ENCODE measurements at regions not wholly inside any gene's neighbourhood (a gene's known extent, or its start where the extent isn't known, plus 50 kb on each side); places are given as distances from the start of the nearest gene placed in this dataset.

DNA sequence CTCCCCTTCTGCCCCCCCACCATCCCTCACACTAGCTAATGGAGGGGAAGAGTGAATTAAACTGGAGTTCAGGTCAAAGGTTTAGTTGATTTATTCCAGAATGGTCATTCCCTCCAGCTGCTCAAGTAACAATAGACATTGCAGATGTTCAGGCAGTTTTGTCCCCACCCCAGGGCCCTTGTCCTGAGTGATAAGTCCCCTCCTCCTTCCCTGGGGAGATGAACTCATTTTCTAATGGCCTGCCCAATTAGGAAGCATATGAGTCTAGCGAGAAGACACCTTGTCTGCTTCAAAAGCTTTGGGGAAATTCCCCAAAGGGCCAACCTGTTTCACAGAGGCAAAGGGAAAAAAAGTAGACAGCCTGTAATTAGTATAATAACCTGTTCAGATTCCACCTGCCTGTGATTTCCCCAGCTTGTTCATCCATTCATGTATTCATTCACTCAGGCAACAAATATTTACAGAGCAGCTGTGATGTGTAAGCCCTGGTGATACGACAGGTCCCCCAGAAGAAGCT, 165.3 kb downstream of the SHQ1 start:
- no peaks in the 10 kb centered on the region for H3K36me3 ChIP-seq
- no peak for DNase-seq
- TF ChIP-seq, protein P1, sequence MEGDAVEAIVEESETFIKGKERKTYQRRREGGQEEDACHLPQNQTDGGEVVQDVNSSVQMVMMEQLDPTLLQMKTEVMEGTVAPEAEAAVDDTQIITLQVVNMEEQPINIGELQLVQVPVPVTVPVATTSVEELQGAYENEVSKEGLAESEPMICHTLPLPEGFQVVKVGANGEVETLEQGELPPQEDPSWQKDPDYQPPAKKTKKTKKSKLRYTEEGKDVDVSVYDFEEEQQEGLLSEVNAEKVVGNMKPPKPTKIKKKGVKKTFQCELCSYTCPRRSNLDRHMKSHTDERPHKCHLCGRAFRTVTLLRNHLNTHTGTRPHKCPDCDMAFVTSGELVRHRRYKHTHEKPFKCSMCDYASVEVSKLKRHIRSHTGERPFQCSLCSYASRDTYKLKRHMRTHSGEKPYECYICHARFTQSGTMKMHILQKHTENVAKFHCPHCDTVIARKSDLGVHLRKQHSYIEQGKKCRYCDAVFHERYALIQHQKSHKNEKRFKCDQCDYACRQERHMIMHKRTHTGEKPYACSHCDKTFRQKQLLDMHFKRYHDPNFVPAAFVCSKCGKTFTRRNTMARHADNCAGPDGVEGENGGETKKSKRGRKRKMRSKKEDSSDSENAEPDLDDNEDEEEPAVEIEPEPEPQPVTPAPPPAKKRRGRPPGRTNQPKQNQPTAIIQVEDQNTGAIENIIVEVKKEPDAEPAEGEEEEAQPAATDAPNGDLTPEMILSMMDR (IDR thresholded peaks at IDR 0.05; ENCODE audit: low read depth, low read length): no peak
- no peaks in the 10 kb centered on the region for H3K27me3 ChIP-seq
- H3K9me3 ChIP-seq: no peaks in the 10 kb centered on the region
- no peaks in the 10 kb centered on the region for H3K4me1 ChIP-seq
- no peak overlapping the region for H3K4me3 ChIP-seq (ENCODE audit: low read depth, low read length)

DNA sequence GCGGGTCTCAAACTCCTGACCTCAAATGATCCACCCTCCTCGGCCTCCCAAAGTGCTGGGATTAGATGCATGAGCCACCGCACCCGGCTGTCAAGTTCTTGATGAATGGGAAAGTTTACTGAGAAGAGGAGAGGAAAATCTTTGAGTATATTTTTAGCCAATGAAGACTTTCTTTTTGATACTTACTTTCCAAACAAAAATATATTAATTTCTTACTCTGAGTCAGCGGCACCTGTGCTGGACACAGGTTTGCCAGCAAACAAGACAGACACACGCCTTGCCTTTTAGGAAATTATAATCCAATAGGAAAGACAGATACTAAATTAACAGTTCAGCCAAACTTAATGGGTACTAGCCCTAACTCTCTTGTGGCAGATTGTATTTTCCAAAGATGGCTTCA, 166.6 kb downstream of the SHQ1 start:
- TF ChIP-seq, protein P1 (IDR thresholded peaks at IDR 0.05; ENCODE audit: low read depth, low read length): no peak
- no peak for DNase-seq
- no peaks in the 10 kb centered on the region; the same call in 1 of the 2 replicates for H3K9me3 ChIP-seq
- H3K27me3 ChIP-seq: no peaks in the 10 kb centered on the region
- no peaks in the 10 kb centered on the region for H3K36me3 ChIP-seq
- no peak overlapping the region for H3K4me3 ChIP-seq (ENCODE audit: low read depth, low read length)
- H3K4me1 ChIP-seq: no peaks in the 10 kb centered on the region

DNA sequence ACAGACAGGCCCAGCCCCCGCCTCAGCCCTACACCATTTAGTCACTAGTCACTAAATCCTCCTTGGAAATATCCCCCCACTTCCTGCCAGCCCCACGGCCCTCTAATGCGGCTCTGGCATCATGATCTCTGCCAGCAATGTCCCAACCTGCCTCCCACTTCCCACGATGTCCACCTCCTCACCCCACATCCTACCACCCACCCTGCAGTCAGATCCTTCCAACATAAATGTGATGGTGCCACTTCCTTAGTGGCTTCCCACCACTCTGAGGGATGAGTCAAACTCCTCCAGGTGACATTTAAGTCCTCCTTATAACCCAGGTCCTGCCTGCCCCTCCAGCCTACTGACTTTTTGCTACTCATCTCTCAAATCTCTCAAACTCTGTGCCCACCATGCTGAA, 167.5 kb downstream of the SHQ1 start:
- H3K9me3 ChIP-seq: no peaks in the 10 kb centered on the region; the same call in 1 of the 2 replicates

DNA sequence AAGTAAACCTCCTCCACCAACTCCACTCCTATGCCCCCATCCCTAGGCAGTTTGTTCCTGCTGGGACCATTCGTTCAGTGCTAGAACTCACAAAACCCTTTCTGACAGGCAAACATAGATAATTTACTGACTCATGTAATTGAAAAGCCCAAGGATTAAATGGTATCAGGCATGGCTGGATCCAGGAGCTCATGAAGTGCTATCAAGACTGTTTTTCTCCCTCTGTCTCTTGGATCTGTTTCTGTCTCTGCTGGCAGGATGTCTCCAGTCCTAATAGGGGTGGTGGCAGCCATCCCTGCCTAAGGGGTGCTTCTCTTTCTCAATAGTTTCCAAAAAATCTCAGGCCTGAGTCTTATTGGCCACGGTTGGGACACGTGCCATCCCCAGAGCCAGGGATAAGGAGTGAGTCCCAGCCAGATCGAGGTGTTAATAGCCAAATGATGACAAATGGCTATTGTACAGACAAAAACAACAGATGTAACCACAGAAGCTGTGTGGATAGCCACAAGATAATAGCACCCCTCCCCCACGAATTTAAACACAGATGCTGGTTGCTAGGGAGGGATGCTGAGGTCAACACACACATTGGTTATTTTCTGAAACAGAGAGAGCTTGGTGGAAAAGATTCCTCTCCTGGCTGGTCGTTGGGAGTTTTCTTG, 168.6 kb downstream of the SHQ1 start:
- TF ChIP-seq, protein P1 (IDR thresholded peaks at IDR 0.05; ENCODE audit: low read depth, low read length): no peak
- H3K27me3 ChIP-seq: no peaks in the 10 kb centered on the region
- DNase-seq: no peak
- H3K4me3 ChIP-seq (ENCODE audit: low read depth, low read length): no peak overlapping the region
- H3K36me3 ChIP-seq: no peaks in the 10 kb centered on the region
- no peaks in the 10 kb centered on the region; the same call in 1 of the 2 replicates for H3K9me3 ChIP-seq
- H3K4me1 ChIP-seq: no peaks in the 10 kb centered on the region

More for the DNA sequence above, 167.5 kb downstream of the SHQ1 start:
- Histone ChIP-seq H3K36me3 (no peaks in the 10 kb centered on the region), H3K4me1 (no peaks in the 10 kb centered on the region), H3K4me3 (ENCODE audit: low read depth, low read length) (no peak overlapping the region), H3K27me3 (no peaks in the 10 kb centered on the region)
- TF ChIP-seq, protein P1 (IDR thresholded peaks at IDR 0.05; ENCODE audit: low read depth, low read length): no peak
- no peak for DNase-seq

DNA sequence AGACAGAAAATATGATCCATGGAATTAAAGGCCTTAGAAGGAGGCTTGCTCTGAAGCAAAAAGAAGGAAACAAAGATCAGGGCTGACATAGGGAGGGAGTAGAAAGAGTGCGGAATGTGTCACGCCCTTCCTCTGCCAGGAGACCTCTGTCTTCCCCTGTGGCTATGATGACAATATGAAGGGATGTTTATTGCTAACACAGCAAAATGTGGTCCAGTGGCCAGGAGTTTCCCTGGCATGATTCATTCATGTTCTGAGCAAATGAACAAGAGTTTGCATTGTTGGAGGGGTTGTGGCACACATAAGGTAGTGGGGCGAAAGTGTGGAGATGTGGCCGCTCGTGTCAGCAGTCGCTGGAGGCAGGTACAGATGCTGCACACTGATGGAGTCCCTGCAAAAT, 169.4 kb downstream of the SHQ1 start:
- no peaks in the 10 kb centered on the region for H3K36me3 ChIP-seq
- H3K4me1 ChIP-seq: no peaks in the 10 kb centered on the region
- H3K27me3 ChIP-seq: no peaks in the 10 kb centered on the region
- TF ChIP-seq, protein P1 (IDR thresholded peaks at IDR 0.05; ENCODE audit: low read depth, low read length): no peak
- no peaks in the 10 kb centered on the region; the same call in 1 of the 2 replicates for H3K9me3 ChIP-seq
- H3K4me3 ChIP-seq (ENCODE audit: low read depth, low read length): no peak overlapping the region
- DNase-seq: no peak

DNA sequence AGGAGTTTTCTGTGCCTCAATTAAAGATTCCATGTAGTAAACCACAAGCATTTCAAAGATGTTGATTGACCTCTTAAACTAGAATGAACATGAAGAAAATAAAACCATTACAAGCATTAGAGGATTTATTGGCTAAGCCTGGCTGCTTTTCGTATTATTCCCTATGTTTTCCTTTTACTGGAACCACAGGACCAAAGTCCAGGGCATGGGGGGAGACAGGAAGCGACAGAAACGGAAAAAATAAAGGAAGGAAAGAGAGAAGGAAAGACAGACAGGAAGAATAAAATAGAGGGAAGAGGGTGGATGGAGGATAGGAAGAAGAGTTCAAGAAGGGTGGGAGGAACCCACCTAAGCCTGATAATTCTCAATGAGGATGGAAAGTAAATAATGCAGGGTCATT, 169.9 kb downstream of the SHQ1 start:
- no peak for DNase-seq
- H3K4me3 ChIP-seq (ENCODE audit: low read depth, low read length): no peak overlapping the region
- no peaks in the 10 kb centered on the region; the same call in 1 of the 2 replicates for H3K9me3 ChIP-seq
- H3K27me3 ChIP-seq: no peaks in the 10 kb centered on the region
- TF ChIP-seq, protein P1 (IDR thresholded peaks at IDR 0.05; ENCODE audit: low read depth, low read length): no peak
- no peaks in the 10 kb centered on the region for H3K36me3 ChIP-seq
- no peaks in the 10 kb centered on the region for H3K4me1 ChIP-seq

All from BE2C (cell line).